D341Med (cell line): ENCODE measurements at regions not wholly inside any gene's neighbourhood (a gene's known extent, or its start where the extent isn't known, plus 50 kb on each side); places are given as distances from the start of the nearest gene placed in this dataset.

ENCODE experiments used
- DNase-seq: peaks from one replicate; pipeline ENCODE4 v3.0.0; 2012; ENCODE audit warnings: low spot score

- DNase-seq = no peak
Measured at GRCh38 chr10:71023704-71024283, 135.4 kb upstream of the PCBD1 start.

DNA sequence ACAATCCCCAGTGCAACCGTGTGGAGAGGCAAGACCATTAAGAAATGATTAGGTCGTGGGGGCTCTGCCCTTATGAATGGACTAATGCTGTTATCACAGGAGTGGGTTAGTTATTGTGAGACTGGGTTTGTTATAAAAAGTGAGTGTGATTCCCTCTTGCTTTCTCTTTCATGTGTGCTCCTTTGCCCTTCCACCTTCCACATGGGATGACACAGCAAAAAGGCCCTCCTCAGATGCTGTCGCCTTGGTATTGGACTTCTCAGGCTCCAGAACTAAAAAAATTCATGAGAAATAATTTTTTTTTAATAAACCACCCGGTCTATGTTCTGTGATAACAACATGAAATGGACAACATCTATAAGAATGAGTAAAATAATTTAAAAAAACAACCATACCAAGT is 136.1 kb upstream of the PCBD1 start:
- no peak for DNase-seq

DNA sequence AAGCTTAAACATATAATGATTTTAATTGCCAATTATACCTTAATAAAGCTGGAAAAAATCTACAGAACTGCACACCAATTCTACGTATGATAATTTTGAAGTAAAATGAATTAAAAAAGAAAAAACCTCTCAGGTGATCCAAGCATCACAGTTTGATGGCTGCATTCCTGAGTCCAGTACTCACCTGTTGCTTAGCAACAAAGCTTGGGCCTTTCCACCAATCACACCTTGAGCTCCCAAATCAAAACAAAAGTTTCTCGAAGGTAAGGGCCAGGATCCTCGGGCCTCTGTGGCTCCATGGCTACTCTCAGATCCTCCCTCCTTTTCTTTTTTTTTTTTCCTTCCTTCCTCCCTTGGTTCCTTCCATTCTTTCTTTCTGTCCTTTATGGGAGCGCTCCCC is 137.2 kb upstream of the PCBD1 start:
- DNase-seq = no peak

DNA sequence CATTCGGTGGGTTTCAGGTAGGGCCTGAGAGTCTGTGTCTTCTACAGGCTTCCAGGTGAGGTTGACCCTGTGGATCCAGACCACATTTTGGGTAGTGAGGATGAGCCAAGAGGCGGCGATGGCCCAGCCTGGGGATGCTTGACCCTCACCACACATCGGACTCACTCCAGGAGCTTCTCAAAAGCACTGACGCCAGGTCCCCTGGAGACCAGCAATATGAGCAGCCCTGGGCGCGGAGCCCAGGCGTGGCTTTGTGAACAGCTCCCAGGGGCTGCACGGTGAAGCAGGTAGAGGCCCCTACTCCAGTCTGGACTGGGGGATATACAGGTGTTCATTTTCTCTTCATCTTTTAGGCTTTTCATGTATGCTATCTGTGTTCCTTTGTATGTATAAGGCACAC is 139.7 kb upstream of the PCBD1 start:
- no peak for DNase-seq

GRCh38 chr10:71029411-71029892 is 141.1 kb upstream of the PCBD1 start:
- no peak for DNase-seq

DNA sequence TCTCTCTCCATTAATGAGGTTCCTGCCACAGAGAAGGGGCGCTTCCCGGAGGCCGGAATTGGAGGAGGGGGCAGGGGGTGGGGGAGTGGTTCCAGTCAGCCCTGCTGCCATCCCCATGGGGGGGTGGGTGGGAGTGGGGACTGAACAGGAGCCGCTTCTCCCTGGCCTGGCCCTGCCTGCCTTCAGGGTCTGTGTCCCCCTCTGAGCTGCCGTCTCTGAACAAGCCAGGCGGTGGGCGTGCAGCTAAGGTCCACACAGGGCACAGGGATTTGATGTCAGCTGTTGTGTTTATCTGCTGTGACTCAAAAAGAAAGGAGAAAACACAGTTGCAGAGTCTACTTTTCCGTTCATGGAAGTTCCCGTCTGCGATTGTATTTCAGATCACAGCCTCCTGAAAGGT is 141.5 kb upstream of the PCBD1 start:
- no peak for DNase-seq

- DNase-seq = no peak
Measured at GRCh38 chr10:71031026-71031425, 142.7 kb upstream of the PCBD1 start.

- no peak for DNase-seq
Measured at GRCh38 chr10:71031603-71032002, 143.2 kb upstream of the PCBD1 start.

GRCh38 chr10:71032887-71033286 is 144.5 kb upstream of the PCBD1 start:
- DNase-seq = no peak

GRCh38 chr10:71033396-71033980 is 145.1 kb upstream of the PCBD1 start:
- DNase-seq = no peak

DNA sequence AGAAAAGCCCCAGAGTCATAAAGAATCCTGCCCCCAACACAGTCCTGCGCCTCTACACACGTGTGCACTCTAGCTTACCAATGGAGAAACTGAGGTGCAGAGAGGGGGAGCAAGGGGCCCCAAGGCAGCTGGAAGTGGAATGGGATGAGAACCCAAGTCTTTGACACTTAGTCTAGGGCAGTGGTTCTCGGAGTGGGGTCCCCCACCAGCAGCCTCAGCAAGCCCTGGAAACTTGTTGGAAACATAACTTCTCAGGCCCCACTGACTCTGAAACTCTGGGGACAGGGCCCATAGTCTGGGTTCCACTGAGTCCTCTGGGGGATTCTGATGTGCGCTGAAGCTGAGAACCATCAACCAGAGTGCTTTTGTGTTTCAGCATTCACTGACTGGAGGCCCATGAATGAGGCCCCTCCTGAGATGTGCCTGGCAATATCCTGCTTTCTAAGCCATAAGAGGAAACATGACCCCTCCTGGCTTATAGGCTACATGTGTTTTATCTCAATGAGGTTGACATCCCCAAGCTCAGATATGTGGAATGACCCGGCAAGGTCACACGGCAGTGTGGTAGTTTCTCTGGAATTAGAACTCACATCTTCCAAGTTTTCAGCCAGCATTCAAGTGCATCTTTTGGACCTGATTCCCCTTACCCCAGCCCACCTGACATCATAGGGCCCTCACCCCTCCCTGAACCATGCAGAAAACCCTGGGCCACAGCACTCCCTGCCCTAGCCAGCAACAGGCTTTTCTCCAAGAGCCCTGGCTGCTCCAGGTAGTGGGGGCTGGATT is 147.3 kb upstream of the PCBD1 start:
- DNase-seq = no peak

GRCh38 chr10:71036297-71036966 is 148.1 kb upstream of the PCBD1 start:
- DNase-seq = no peak

DNA sequence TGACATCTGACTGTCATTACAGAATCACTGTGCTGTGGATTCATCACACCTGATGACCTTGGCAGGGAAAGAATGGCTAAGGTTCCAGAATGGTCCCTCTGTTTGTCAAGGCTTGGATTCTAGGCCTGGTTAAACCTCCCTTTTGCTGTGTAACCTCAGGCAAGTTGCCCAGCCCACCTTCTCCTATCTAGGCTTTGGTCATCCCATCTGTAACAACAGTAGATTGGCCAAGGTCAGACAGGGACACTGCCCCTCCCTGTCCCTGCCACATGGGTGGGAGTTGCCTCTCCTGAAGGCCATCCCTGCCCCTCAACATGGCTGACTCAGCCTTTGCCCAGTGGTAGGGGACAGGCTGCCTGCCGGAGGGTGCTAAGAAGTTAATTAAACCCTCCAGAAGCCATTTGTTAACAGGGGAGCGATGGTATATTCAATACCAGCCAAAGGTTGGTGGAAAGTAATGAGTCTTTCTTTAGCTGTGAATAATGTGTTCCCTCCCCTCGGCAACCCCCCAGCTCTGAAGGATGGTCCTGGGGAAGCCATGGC is 149.8 kb upstream of the PCBD1 start:
- no peak for DNase-seq

GRCh38 chr10:71038921-71039320 is 150.6 kb upstream of the PCBD1 start:
- DNase-seq = no peak

DNA sequence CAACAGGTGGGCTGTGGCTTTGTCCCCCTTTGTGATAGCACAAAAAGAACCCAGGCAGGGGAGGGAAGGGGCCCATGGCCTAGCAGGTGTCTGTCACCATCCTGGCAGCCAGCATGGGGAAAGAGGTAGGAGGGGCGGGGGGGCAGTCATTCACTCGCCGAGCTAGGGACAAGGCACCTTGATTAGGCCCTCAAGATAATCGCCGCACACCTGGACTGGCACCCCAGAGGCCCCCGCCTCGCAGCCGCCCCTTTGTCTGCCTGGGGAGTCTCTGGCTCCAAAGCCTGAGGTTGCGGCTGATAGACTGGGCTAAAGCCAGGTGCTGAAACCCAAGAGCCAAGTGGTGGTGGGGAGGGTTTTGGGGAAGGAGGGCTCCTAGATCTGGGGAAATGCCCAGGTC is 151.2 kb upstream of the PCBD1 start:
- DNase-seq = no peak

DNA sequence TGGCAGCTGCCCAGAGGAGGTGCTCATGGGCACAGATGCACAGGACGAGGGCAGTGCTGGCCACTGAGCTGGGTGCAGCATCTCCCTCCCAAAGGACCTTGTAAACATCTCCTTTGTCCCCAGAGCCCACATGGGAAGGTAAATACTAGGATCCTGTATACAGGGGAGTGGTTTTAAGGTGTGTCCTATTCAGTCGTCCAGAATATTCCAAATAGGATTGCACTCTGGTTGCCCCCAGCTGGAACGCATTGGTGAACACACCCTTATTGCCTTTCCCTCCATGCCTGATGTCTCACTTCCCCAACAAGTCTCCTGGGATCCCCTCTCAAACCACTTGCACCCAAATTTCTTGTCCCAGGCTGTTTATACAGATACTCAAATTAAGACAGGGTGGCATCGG is 152.0 kb upstream of the PCBD1 start:
- DNase-seq = no peak

DNA sequence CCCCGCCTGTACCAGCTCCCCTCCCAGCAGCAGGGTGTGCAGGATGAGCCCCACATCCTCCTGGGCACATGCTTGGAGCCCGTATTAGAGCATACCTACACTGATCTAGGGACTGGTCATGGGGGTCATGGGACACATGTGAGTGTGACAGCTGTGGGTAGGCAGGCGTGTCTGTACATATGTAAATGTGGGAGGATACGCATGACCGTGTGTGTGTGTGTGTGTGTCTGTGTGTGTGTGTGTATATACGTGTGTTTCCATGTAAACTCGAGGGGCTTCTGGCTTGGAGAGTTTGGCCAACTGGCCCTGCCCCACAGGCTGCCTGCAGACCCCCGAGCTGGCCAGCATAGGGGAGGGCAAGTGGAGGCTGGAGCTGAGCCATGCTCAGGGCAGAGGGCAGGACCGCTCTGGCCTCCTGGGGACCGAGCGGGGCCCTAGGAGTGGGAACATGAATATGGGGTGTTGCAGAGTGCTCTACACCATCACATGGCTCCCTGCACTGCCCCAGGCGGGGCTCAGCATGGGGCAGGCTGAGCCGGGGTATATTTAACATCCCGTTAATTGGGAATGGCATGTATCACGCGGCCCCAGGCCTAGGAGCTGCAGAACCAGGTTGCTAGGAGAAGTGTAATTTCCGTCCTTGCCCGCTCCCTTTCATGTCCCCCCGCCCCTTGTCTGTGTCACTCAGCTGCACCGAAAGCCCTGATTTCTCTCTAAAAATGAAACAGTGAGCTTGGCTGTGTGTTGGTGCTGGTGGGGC is 152.7 kb upstream of the PCBD1 start:
- no peak for DNase-seq

- no peak for DNase-seq
Measured at GRCh38 chr10:71042216-71042615, 153.9 kb upstream of the PCBD1 start.

GRCh38 chr10:71042699-71043098 is 154.3 kb upstream of the PCBD1 start:
- DNase-seq = no peak

DNA sequence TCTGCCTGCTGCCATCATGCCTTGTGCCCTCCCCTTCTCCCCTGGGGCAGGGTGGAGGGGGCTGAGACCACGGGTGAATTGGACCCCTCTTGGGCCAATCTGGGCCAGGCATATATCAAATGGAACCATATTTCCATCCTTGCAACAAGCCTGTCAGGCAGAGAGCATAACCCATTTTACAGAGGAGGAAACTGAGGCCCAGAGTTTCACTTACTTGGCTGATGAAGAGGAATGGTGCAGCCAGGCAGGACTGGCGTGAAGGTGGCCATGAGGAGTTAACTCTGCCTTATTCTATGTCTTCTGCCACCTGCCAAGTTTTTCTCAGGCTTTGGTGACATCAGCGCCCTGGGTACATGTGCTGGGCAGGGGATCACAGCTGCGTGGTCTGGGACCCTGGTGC is 155.5 kb upstream of the PCBD1 start:
- DNase-seq = no peak

- no peak for DNase-seq
Measured at GRCh38 chr10:71044720-71045119, 156.4 kb upstream of the PCBD1 start.
